Right atrium auricular region (tissue), 2 donors: ENCODE measurements at regions not wholly inside any gene's neighbourhood (a gene's known extent, or its start where the extent isn't known, plus 50 kb on each side); places are given as distances from the start of the nearest gene placed in this dataset.

Source experiments
- DNase-seq: peaks from one replicate; pipeline ENCODE4 v3.0.0-alpha.2; 2019; ENCODE audit warnings: low spot score
- H3K27ac ChIP-seq, 2 donors: fragments of 200-600 bp; sonication (generic); 1 replicate in 1 of 2; 2 replicates in 1 of 2; pipeline ENCODE4 v1.5.1; 2016 to 2019
- H3K27me3 ChIP-seq, 2 donors: fragments of 200-600 bp; sonication (generic); one replicate each; pipeline versions ENCODE4 v1.5.1 to v1.6.0; 2017 to 2019
- H3K36me3 ChIP-seq: fragments of 200-600 bp; sonication (generic); one replicate; pipeline ENCODE4 v1.5.1; 2016
- H3K4me1 ChIP-seq, 2 donors: fragments of 200-600 bp; sonication (generic); one replicate each; pipeline versions ENCODE4 v1.5.1 to v1.6.0; 2017 to 2019
- H3K4me3 ChIP-seq, 2 donors: fragments of 200-600 bp; sonication (generic); 1 replicate in 1 of 2; 2 replicates in 1 of 2; pipeline ENCODE4 v1.5.1; 2017 to 2019; ENCODE audit warnings: mild to moderate bottlenecking in 1 of 2, moderate library complexity in 1 of 2
- H3K9me3 ChIP-seq, 2 donors: fragments of 200-600 bp; sonication (generic); one replicate each; pipeline ENCODE4 v1.5.1; 2019
- TF ChIP-seq, protein P1 (sequence below), 2 donors: fragments of 200-600 bp; sonication (generic); IDR thresholded peaks; one replicate each; pipeline ENCODE4 v1.5.1; 2019; ENCODE audit warnings: antibody characterized with exemption in 2 of 2

DNA sequence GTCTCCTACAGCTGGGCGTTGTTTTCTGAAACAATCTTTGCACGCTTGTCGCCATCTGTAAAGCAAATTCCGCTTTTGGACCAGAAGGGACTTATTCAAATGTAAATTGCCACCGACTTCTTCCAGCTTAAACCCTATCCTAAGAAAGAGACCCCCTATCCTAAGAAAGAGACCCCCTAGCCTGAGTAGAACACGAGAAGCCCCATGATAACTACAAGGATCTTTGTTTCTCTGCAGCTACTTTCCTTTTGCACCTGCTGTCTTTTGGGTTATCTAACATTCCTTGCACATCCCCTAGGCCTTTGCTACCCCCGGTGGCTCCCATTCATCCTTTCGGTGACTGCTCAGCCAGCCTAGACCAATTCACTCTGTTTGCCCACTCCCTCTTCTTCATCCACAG, 536.0 kb upstream of the PRKX start:
- DNase-seq: no peak
- H3K27me3 ChIP-seq: no peaks in the 10 kb centered on the region
- H3K9me3 ChIP-seq: no peaks in the 10 kb centered on the region
- TF ChIP-seq, protein P1, sequence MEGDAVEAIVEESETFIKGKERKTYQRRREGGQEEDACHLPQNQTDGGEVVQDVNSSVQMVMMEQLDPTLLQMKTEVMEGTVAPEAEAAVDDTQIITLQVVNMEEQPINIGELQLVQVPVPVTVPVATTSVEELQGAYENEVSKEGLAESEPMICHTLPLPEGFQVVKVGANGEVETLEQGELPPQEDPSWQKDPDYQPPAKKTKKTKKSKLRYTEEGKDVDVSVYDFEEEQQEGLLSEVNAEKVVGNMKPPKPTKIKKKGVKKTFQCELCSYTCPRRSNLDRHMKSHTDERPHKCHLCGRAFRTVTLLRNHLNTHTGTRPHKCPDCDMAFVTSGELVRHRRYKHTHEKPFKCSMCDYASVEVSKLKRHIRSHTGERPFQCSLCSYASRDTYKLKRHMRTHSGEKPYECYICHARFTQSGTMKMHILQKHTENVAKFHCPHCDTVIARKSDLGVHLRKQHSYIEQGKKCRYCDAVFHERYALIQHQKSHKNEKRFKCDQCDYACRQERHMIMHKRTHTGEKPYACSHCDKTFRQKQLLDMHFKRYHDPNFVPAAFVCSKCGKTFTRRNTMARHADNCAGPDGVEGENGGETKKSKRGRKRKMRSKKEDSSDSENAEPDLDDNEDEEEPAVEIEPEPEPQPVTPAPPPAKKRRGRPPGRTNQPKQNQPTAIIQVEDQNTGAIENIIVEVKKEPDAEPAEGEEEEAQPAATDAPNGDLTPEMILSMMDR (IDR thresholded peaks at IDR 0.05): no peak
- H3K4me1 ChIP-seq: no peaks in the 10 kb centered on the region
- H3K4me3 ChIP-seq: no peak overlapping the region
- H3K27ac ChIP-seq: no peak overlapping the region
- no peaks in the 10 kb centered on the region for H3K36me3 ChIP-seq

DNA sequence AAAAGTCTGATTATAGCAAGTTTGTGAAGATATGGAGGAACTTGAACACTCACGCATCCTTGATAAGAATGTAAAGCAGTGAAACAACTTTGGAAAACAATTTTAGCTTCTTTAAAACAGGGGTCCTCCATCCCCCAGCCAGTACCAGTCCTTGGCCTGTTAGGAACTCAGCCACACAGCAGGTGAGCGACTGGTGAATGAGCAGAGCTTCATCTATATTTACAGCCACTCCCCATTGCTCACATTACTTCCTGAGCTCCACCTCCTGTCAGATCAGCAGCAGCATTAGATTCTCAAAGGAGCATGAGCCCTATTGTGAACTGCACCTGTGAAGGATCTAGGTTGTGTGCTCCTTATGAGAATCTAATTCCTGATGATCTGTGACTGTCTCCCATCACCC, 530.3 kb upstream of the PRKX start:
- no peak for DNase-seq
- TF ChIP-seq, protein P1 (IDR thresholded peaks at IDR 0.05): no peak
- no peak overlapping the region for H3K4me3 ChIP-seq
- no peak overlapping the region for H3K27ac ChIP-seq
- H3K4me1 ChIP-seq: no peaks in the 10 kb centered on the region
- H3K27me3 ChIP-seq: no peaks in the 10 kb centered on the region
- peaks cover 0 to 12% of the 10 kb centered on the region in 2 donors for H3K9me3 ChIP-seq
- H3K36me3 ChIP-seq: no peaks in the 10 kb centered on the region

DNA sequence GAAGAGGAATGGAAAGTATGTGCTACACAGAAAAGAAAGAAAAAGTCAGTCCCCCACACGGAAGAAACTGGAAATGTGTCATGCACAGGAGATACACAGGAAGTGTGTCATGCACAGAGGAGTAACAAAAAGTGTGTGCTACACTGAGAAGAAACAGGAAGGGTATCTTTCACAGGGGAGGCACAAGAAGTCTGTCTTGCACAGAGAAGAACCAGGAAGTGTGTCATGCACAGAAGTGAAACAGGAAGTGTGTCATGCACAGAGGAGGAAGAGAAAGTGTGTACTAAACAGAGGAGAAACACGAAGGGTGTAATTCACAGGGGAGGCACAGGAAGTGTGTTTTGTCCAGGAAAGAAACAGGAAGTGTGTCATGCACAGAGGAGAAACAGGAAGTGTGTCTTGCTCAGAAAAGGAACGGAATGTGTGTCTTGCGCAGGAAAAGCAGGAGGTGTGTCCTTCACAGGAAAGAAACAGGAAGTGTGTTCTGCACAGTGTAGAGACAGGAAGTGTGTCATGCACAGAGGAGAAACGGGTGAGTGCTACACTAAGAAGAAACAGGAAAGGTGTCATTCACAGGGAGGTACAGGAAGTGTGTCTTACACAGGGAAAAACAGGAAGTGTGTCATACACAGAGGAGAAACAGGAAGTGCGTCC, 527.2 kb upstream of the PRKX start:
- no peak overlapping the region for H3K4me3 ChIP-seq
- peaks cover 0 to 12% of the 10 kb centered on the region in 2 donors for H3K9me3 ChIP-seq
- TF ChIP-seq, protein P1 (IDR thresholded peaks at IDR 0.05): no peak
- no peaks in the 10 kb centered on the region for H3K36me3 ChIP-seq
- no peaks in the 10 kb centered on the region for H3K27me3 ChIP-seq
- no peak for DNase-seq
- no peak overlapping the region for H3K27ac ChIP-seq
- H3K4me1 ChIP-seq: no peaks in the 10 kb centered on the region

DNA sequence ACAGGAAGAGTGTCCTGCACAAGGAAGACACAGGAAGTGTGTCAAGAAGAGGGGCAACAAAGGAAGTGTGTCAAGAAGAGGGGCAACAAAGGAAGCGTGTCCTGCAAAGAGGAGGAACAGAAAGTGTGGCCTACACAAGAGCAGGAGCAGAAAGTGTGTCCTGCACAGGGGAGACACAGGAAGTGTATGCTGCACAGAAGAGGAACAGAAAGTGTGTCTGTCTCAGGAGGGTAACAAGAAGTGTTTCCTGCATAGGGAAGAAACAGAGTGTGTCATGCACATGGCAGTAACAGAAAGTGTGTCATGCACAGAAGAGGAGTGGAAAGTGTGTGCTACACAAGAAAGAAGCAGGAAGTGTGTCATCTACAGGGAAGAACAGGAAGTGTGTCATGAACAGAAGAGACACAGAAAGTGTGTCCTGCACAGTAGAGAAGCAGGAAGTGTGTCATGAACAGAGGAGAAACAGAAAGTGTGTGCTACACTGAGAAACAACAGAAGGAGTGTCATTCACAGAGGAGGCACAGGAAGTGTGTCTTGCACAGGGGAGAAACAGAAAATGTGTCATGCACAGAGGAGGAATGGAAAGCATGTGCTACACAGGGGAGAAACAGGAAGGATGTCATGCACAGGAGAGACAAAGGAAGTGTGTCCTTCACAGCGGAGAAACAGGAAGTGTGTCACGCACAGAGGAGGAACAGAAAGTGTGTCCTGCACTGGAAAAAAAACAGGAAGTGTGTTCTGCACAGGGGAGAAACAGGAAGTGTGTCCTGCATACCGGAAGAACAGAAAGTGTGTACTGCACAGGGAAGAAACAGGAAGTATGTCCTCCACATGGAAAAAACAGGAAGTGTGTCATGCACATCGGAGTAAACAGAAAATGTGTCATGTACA, 526.4 kb upstream of the PRKX start:
- no peak for DNase-seq
- no peaks in the 10 kb centered on the region for H3K36me3 ChIP-seq
- no peak overlapping the region for H3K27ac ChIP-seq
- H3K4me1 ChIP-seq: no peaks in the 10 kb centered on the region
- TF ChIP-seq, protein P1 (IDR thresholded peaks at IDR 0.05): no peak
- peaks cover 0 to 12% of the 10 kb centered on the region in 2 donors for H3K9me3 ChIP-seq
- H3K27me3 ChIP-seq: no peaks in the 10 kb centered on the region
- H3K4me3 ChIP-seq: no peak overlapping the region

DNA sequence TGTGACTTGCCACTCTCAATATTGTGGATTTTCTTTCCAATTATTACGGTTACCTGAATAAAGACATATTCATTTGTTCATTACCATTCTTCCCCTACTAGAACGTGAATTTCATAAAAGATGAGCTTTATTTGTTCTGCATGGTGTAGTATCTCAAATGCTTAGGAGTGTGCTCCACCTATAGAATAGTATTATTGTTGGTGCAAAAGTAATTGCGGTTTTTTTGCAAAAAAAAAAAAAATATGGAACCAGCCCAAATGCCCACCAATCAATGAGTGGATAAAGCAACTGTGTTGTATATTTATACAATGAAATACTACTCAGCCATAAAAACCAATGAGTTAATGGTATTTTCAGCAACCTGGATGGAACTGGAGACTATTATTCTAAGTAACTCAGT, 525.5 kb upstream of the PRKX start:
- Histone ChIP-seq H3K4me3 (no peak overlapping the region), H3K36me3 (no peaks in the 10 kb centered on the region), H3K4me1 (no peaks in the 10 kb centered on the region), H3K9me3 (peaks cover 0 to 12% of the 10 kb centered on the region in 2 donors), H3K27ac (no peak overlapping the region), H3K27me3 (no peaks in the 10 kb centered on the region)
- TF ChIP-seq, protein P1 (IDR thresholded peaks at IDR 0.05): no peak
- no peak for DNase-seq
